A549 (cell line): ENCODE measurements at regions not wholly inside any gene's neighbourhood (a gene's known extent, or its start where the extent isn't known, plus 50 kb on each side); places are given as distances from the start of the nearest gene placed in this dataset.

ENCODE experiments used
- ATAC-seq, 2 experiments: fragments of 200-7000 bp in 1 of 2; fragments of >200 bp in 1 of 2; cut with Nextera tagmentation in 1 of 2; cut with Tn5 transposase in 1 of 2; 3 replicates each; pipeline versions ENCODE4 v1.8.0 to v1.9.1; 2018 to 2020; ENCODE audit warnings: mild to moderate bottlenecking in 1 of 2, moderate library complexity in 1 of 2
- CTCF ChIA-PET: fragments of 300-600 bp; sonication (Branson Sonifier 250); formaldehyde crosslinking; extraction: SDS; loops from one replicate; lab custom pipeline; 2021; ENCODE audit warnings: antibody characterized with exemption, inconsistent platforms; lab: Yijun Ruan, JAX
- POLR2A ChIA-PET: fragments of 350-600 bp; formaldehyde crosslinking; extraction: SDS; loops from one replicate; lab custom pipeline; 2021; ENCODE audit warnings: antibody characterized with exemption, inconsistent platforms; lab: Yijun Ruan, JAX
- DNase-seq, 2 experiments: peaks; one replicate each; pipeline versions ENCODE4 v3.0.0 to v3.0.0-alpha.2; 2011 to 2016; ENCODE audit warnings: low read depth in 1 of 2, low spot score in 1 of 2
- FAIRE-seq: peaks from 2 replicates; lab custom pipeline; 2011; peaks lifted over from hg19 to GRCh38; lab: Jason Lieb, UNC
- H3K27ac ChIP-seq, 2 experiments: fragments of >200 bp; sonication (Bioruptor Twin); formaldehyde crosslinking; 3 replicates each; pipeline ENCODE4 v1.5.1; 2016 to 2017
- H3K4me1 ChIP-seq: fragments of >200 bp; sonication (Bioruptor Twin); formaldehyde crosslinking; 3 replicates; pipeline ENCODE4 v1.6.1; 2016
- H3K4me2 ChIP-seq: fragments of >200 bp; sonication (Bioruptor Twin); formaldehyde crosslinking; 3 replicates; pipeline ENCODE4 v1.6.1; 2016
- H3K4me3 ChIP-seq: fragments of >200 bp; sonication (Bioruptor Twin); formaldehyde crosslinking; 3 replicates; pipeline ENCODE4 v1.5.1; 2016
- H3K9me3 ChIP-seq: fragments of >200 bp; sonication (Bioruptor Twin); formaldehyde crosslinking; 3 replicates; pipeline ENCODE4 v1.6.1; 2016
- ATOH8 ChIP-seq: fragments of 250-450 bp; sonication (Bioruptor Pico); IDR thresholded peaks from 2 replicates; pipeline ENCODE4 v1.5.0; 2020; ENCODE audit warnings: low read depth, mild to moderate bottlenecking, moderate library complexity
- CTCF ChIP-seq: fragments of >200 bp; sonication (Bioruptor Twin); formaldehyde crosslinking; IDR thresholded peaks from 3 replicates; pipeline ENCODE4 v1.5.1; 2016
- EHMT2 ChIP-seq: fragments of 200-600 bp; sonication (generic); IDR thresholded peaks from 2 replicates; pipeline ENCODE4 v1.6.1; 2016; ENCODE audit warnings: antibody characterized with exemption, low read depth, mild to moderate bottlenecking, moderate library complexity
- ESRRA ChIP-seq: fragments of 150-350 bp; IDR thresholded peaks from 2 replicates; pipeline ENCODE4 v1.6.1; 2014; ENCODE audit warnings: mild to moderate bottlenecking, low read length, borderline replicate concordance
- HEYL ChIP-seq: fragments of 250-450 bp; sonication (Bioruptor Pico); IDR thresholded peaks from 2 replicates; pipeline ENCODE4 v1.8.0; 2021; ENCODE audit warnings: mild to moderate bottlenecking, moderate library complexity
- KDM1A ChIP-seq: fragments of 200-600 bp; sonication (generic); IDR thresholded peaks from 2 replicates; pipeline ENCODE4 v1.6.1; 2016; ENCODE audit warnings: low read depth, mild to moderate bottlenecking
- MAFK ChIP-seq: fragments of 450-650 bp; IDR thresholded peaks from 2 replicates; pipeline ENCODE4 v1.6.1; 2014; ENCODE audit not compliant: partially characterized antibody
- MAX ChIP-seq: IDR thresholded peaks from 2 replicates; pipeline ENCODE4 v1.6.1; 2012
- PBX3 ChIP-seq: IDR thresholded peaks from 2 replicates; pipeline ENCODE4 v1.6.1; 2012
- RAD21 ChIP-seq, 2 experiments: fragments of >200 bp in 1 of 2; sonication (Bioruptor Twin) in 1 of 2; formaldehyde crosslinking in 1 of 2; IDR thresholded peaks in 1 of 2; conservative IDR thresholded peaks in 1 of 2; 2 replicates in 1 of 2; 3 replicates in 1 of 2; pipeline ENCODE4 v1.6.1; 2012 to 2018; ENCODE audit warnings: inconsistent platforms in 1 of 2
- RFX5 ChIP-seq: fragments of 450-650 bp; IDR thresholded peaks from 2 replicates; pipeline ENCODE4 v1.7.1; 2014; ENCODE audit warnings: antibody characterized with exemption, mild to moderate bottlenecking, moderate library complexity
- SMC3 ChIP-seq: fragments of >200 bp; sonication (Bioruptor Twin); formaldehyde crosslinking; IDR thresholded peaks from 3 replicates; pipeline ENCODE4 v1.6.1; 2018; ENCODE audit warnings: inconsistent platforms
- WGBS: methylation state at CpG from one replicate; pipeline ENCODE4 v1.1.6; 2017; ENCODE audit errors: missing lambda C conversion rate; 5-methylcytosine and 5-hydroxymethylcytosine counted together
- TF ChIP-seq, protein P1 (sequence below): fragments of 150-350 bp; IDR thresholded peaks from 2 replicates; pipeline ENCODE4 v1.6.1; 2014; ENCODE audit warnings: low read depth, mild to moderate bottlenecking, low read length
- TF ChIP-seq, protein P2 (sequence below): fragments of >200 bp; sonication (Bioruptor Twin); formaldehyde crosslinking; IDR thresholded peaks from 2 replicates; pipeline ENCODE4 v1.6.1; 2016

DNA sequence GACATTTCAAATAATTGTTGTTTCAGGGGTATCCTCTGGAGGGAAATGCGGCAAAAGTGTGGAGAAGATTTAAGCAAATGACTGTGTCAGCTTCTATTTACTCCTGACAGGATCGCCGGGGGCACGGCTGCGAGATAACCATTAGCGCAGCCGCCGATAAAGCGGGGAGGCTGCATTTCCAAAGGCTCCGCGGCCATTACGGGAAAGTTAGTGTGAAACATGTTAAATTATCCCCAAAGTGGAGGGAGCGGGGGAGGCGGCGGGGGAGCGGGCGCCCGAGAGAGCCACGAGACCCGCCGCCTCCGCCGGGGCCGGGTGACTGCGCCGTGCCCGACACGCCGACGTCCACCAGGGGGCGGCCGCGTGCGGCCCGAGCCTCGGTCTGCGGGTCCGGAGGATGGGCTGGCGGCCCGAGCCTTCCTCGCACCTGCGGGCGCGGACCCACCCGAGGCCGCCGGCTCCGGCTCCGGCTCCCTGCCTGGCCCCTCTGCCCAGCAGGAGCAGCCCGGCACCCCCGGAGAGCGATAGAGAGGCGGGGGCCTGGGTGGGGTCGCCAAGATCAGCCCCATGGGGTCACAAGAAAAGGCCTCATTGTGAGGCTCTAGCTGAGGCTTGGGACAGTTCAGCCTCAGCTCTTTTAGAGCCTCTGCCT is 74.4 kb upstream of the PAX2 start:
- peak; percentile 85 to 94 for ATAC-seq
- H3K4me3 ChIP-seq, result peak overlapping the region; percentile 37
- ChIA-PET POLR2A (no interaction called here), CTCF (interaction anchor here (0.6 to 5.1 kb wide), 42 partner anchors 8 to 218 kb away, joined by 3 to 66 read pairs (median 4); no protein-coding TSS in a partner anchor)
- peak; percentile 26 to 47 for DNase-seq
- H3K9me3 ChIP-seq, result no peaks in the 10 kb centered on the region
- 2% methylated on average over 23 of the region's 54 CpGs for WGBS
- no peak for FAIRE-seq
- H3K4me1 ChIP-seq, result no peaks in the 10 kb centered on the region
- peak overlapping the region; percentile 88 for H3K4me2 ChIP-seq
- H3K27ac ChIP-seq, result peak overlapping the region in 1 of 2 experiments; percentile 43; a peak in 2 of 6 replicates
- no peak for TF ChIP-seq ESRRA
- no peak for TF ChIP-seq EHMT2
- TF ChIP-seq SMC3, result peak; percentile 96
- peak; percentile 91; the same call in 1 of the 2 replicates for TF ChIP-seq KDM1A
- peak; percentile 97 for TF ChIP-seq CTCF
- 0 out of 2 replicates have a peak, but pooled peaks have one; percentile 26 for TF ChIP-seq MAX
- peak; percentile 41 to 74 for TF ChIP-seq RAD21 (conservative IDR thresholded peaks at IDR 0.05 in 1 of 2, IDR thresholded peaks at IDR 0.05 in 1 of 2)
- peak; percentile 7 for TF ChIP-seq MAFK
- TF ChIP-seq, all 56 proteins: peak for 6

GRCh38 chr10:100672199-100672598 is 73.2 kb upstream of the PAX2 start:
- no peak for ATAC-seq
- ChIA-PET CTCF (interaction anchor here (0.6 to 5.1 kb wide), 15 partner anchors 11 to 206 kb away, joined by 3 to 66 read pairs (median 7); no protein-coding TSS in a partner anchor), POLR2A (no interaction called here)
- H3K27ac ChIP-seq, result no peak overlapping the region
- no peak for DNase-seq
- no peaks in the 10 kb centered on the region for H3K4me1 ChIP-seq
- TF ChIP-seq, protein P1, sequence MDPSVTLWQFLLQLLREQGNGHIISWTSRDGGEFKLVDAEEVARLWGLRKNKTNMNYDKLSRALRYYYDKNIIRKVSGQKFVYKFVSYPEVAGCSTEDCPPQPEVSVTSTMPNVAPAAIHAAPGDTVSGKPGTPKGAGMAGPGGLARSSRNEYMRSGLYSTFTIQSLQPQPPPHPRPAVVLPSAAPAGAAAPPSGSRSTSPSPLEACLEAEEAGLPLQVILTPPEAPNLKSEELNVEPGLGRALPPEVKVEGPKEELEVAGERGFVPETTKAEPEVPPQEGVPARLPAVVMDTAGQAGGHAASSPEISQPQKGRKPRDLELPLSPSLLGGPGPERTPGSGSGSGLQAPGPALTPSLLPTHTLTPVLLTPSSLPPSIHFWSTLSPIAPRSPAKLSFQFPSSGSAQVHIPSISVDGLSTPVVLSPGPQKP, result no peak
- TF ChIP-seq ATOH8 (CRISPR knock-in tag), result no peak
- TF ChIP-seq RFX5, result no peak
- 34% methylated on average over 3 of the region's 3 CpGs for WGBS
- no peak overlapping the region for H3K4me2 ChIP-seq
- H3K4me3 ChIP-seq, result no peak overlapping the region
- FAIRE-seq, result no peak
- no peaks in the 10 kb centered on the region for H3K9me3 ChIP-seq

GRCh38 chr10:100677290-100677945 is 68.0 kb upstream of the PAX2 start:
- no peaks in the 10 kb centered on the region for H3K9me3 ChIP-seq
- TF ChIP-seq EHMT2, result no peak
- no peak for TF ChIP-seq PBX3
- TF ChIP-seq, protein P2, sequence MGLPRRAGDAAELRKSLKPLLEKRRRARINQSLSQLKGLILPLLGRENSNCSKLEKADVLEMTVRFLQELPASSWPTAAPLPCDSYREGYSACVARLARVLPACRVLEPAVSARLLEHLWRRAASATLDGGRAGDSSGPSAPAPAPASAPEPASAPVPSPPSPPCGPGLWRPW, result no peak
- TF ChIP-seq HEYL (CRISPR knock-in tag), result no peak
- TF ChIP-seq SMC3, result no peak
- no peak overlapping the region for H3K4me2 ChIP-seq
- DNase-seq (no peak), FAIRE-seq (no peak), ATAC-seq (no peak)
- ChIA-PET POLR2A (no interaction called here), CTCF (interaction anchor here (0.8 to 7.7 kb wide), 5 partner anchors 16 to 201 kb away, joined by 3 to 44 read pairs (median 3); partner anchors contain the start of gene PAX2)
- no peak overlapping the region for H3K4me3 ChIP-seq
- H3K4me1 ChIP-seq, result peaks cover 4% of the 10 kb centered on the region; the same call in 1 of the 3 replicates
- WGBS, result 9% methylated on average over 6 of the region's 6 CpGs
- H3K27ac ChIP-seq, result no peak overlapping the region
